Smooth muscle cell (in vitro differentiated cells): ENCODE measurements at regions not wholly inside any gene's neighbourhood (a gene's known extent, or its start where the extent isn't known, plus 50 kb on each side); places are given as distances from the start of the nearest gene placed in this dataset.

Experiments used
- DNase-seq: peaks from one replicate; lab custom pipeline; 2025; ENCODE audit not compliant: unreplicated experiment; lab: John Stamatoyannopoulos, UW
- H2AFZ ChIP-seq: fragments of 200-600 bp; sonication (generic); 2 replicates; pipeline ENCODE4 v1.6.0; 2016; ENCODE audit warnings: antibody characterized with exemption, low read depth, mild to moderate bottlenecking
- H3F3A ChIP-seq: fragments of 200-600 bp; sonication (generic); 2 replicates; pipeline ENCODE4 v1.6.0; 2017; ENCODE audit warnings: antibody characterized with exemption, low read depth
- H3K27ac ChIP-seq: fragments of 200-600 bp; sonication (generic); 2 replicates; pipeline ENCODE4 v1.5.1; 2016; ENCODE audit warnings: low read depth, mild to moderate bottlenecking
- H3K27me3 ChIP-seq: fragments of 200-600 bp; sonication (generic); 2 replicates; pipeline ENCODE4 v1.6.1; 2016; ENCODE audit warnings: low read depth, mild to moderate bottlenecking
- H3K36me3 ChIP-seq: fragments of 200-600 bp; sonication (generic); 2 replicates; pipeline ENCODE4 v1.5.1; 2016; ENCODE audit warnings: low read depth
- H3K4me1 ChIP-seq: fragments of 200-600 bp; sonication (generic); 2 replicates; pipeline ENCODE4 v1.5.1; 2016; ENCODE audit warnings: low read depth
- H3K4me2 ChIP-seq: fragments of 200-600 bp; sonication (generic); 2 replicates; pipeline ENCODE4 v1.6.0; 2016; ENCODE audit warnings: mild to moderate bottlenecking
- H3K4me3 ChIP-seq: fragments of 200-600 bp; sonication (generic); 2 replicates; pipeline ENCODE4 v1.5.1; 2016; ENCODE audit warnings: mild to moderate bottlenecking
- H3K79me2 ChIP-seq: fragments of 200-600 bp; sonication (generic); 2 replicates; pipeline ENCODE4 v1.6.0; 2016; ENCODE audit warnings: low read depth, mild to moderate bottlenecking
- H3K9ac ChIP-seq: fragments of 200-600 bp; sonication (generic); 2 replicates; pipeline ENCODE4 v1.6.0; 2016; ENCODE audit warnings: low read depth
- H3K9me3 ChIP-seq: fragments of 200-600 bp; sonication (generic); replicated peaks from 2 replicates; pipeline ENCODE4 v1.5.1; 2016; ENCODE audit warnings: low read depth
- H4K20me1 ChIP-seq: fragments of 200-600 bp; sonication (generic); 2 replicates; pipeline ENCODE4 v1.6.0; 2016; ENCODE audit warnings: low read depth
- WGBS: methylation state at CpG from one replicate; pipeline ENCODE4 v1.1.7; 2016; ENCODE audit warnings: low lambda C conversion rate; 5-methylcytosine and 5-hydroxymethylcytosine counted together
- TF ChIP-seq, protein P1 (sequence below): fragments of 200-600 bp; sonication (generic); IDR thresholded peaks from 2 replicates; pipeline ENCODE4 v1.5.1; 2017; ENCODE audit warnings: borderline replicate concordance, mild to moderate bottlenecking, antibody characterized with exemption; ENCODE audit not compliant: insufficient read depth, poor library complexity, severe bottlenecking

DNA sequence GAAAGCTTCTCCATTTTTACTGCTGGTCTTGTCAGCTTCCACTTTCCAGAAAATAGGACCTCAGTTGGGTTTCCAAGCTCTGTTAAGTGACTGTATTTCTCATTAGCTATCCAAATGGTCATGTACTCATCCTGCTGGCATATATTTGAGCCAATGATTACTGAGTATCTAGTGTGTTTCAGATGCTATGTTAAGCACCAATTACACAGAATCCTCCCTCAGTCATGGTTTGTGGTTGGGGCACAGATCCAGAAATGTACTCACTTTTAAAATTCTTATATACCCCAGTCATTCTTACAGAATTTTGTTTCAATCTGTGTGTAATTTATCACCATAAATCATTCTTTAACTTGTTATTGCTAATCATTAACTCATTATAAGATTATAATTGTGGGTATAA, 362.3 kb upstream of the MTPN start:
- Histone ChIP-seq H3K4me3 (no peak overlapping the region), H3K79me2 (no peaks in the 10 kb centered on the region), H2AFZ (no peak overlapping the region), H3K27ac (no peak overlapping the region), H3K9ac (no peak overlapping the region), H3K4me1 (no peaks in the 10 kb centered on the region), H3K36me3 (no peaks in the 10 kb centered on the region), H3F3A (no peaks in the 10 kb centered on the region), H4K20me1 (no peaks in the 10 kb centered on the region), H3K9me3 (no peaks in the 10 kb centered on the region), H3K27me3 (no peaks in the 10 kb centered on the region), H3K4me2 (no peak overlapping the region)
- DNase-seq: no peak
- TF ChIP-seq, protein P1, sequence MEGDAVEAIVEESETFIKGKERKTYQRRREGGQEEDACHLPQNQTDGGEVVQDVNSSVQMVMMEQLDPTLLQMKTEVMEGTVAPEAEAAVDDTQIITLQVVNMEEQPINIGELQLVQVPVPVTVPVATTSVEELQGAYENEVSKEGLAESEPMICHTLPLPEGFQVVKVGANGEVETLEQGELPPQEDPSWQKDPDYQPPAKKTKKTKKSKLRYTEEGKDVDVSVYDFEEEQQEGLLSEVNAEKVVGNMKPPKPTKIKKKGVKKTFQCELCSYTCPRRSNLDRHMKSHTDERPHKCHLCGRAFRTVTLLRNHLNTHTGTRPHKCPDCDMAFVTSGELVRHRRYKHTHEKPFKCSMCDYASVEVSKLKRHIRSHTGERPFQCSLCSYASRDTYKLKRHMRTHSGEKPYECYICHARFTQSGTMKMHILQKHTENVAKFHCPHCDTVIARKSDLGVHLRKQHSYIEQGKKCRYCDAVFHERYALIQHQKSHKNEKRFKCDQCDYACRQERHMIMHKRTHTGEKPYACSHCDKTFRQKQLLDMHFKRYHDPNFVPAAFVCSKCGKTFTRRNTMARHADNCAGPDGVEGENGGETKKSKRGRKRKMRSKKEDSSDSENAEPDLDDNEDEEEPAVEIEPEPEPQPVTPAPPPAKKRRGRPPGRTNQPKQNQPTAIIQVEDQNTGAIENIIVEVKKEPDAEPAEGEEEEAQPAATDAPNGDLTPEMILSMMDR: no peak

GRCh38 chr7:136336932-136337331, 359.8 kb upstream of the MTPN start:
- H3K4me2 ChIP-seq: no peak overlapping the region
- H3K9me3 ChIP-seq: no peaks in the 10 kb centered on the region
- WGBS: 71% methylated on average over 2 of the region's 2 CpGs
- H3K4me1 ChIP-seq: no peaks in the 10 kb centered on the region
- no peak overlapping the region for H2AFZ ChIP-seq
- TF ChIP-seq, protein P1: no peak
- no peaks in the 10 kb centered on the region for H3F3A ChIP-seq
- no peaks in the 10 kb centered on the region for H4K20me1 ChIP-seq
- no peaks in the 10 kb centered on the region for H3K27me3 ChIP-seq
- no peaks in the 10 kb centered on the region for H3K36me3 ChIP-seq
- no peak overlapping the region for H3K27ac ChIP-seq
- no peak overlapping the region for H3K4me3 ChIP-seq
- no peak for DNase-seq
- no peaks in the 10 kb centered on the region for H3K79me2 ChIP-seq
- no peak overlapping the region for H3K9ac ChIP-seq

- Histone ChIP-seq H3F3A (no peaks in the 10 kb centered on the region), H3K79me2 (no peaks in the 10 kb centered on the region), H3K9ac (no peak overlapping the region), H3K4me3 (no peak overlapping the region), H3K9me3 (no peaks in the 10 kb centered on the region), H2AFZ (no peak overlapping the region), H4K20me1 (no peaks in the 10 kb centered on the region), H3K27ac (no peak overlapping the region), H3K36me3 (no peaks in the 10 kb centered on the region), H3K4me2 (no peak overlapping the region), H3K4me1 (no peaks in the 10 kb centered on the region), H3K27me3 (no peaks in the 10 kb centered on the region)
- TF ChIP-seq, protein P1: no peak
- no peak for DNase-seq
- 97% methylated on average over 2 of the region's 2 CpGs for WGBS
Observed at GRCh38 chr7:136333636-136334035, 356.5 kb upstream of the MTPN start.

DNA sequence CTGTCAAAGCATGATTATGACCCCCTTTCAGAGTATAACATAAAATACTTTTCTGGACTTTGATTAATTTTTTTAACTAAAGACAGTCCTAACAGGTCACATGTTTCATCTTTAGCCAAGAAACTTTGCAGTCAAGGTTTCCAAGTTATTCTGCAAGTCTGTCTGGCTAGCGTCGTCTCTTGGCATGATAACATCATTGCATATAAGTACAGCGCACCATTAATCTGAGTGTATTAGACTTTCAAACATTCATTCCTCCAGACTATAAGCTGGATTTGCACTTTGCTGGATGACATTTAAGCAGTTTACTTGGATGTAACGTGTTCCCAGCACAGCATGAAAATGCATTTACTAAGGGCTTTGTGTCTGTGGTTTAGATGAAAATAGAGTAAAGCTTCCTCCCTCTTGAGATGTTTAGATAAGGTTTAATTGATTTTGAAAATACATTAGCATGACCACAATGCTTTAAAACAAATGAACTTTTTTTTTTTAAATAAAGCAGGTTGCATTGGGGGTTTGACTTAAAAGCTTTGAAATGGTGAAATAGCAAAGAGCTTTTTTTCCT, 349.0 kb upstream of the MTPN start:
- Histone ChIP-seq H3K27ac (no peak overlapping the region), H3K4me1 (no peaks in the 10 kb centered on the region), H3K9ac (no peak overlapping the region), H3K79me2 (no peaks in the 10 kb centered on the region), H3F3A (no peaks in the 10 kb centered on the region), H3K4me3 (no peak overlapping the region), H4K20me1 (no peaks in the 10 kb centered on the region), H3K9me3 (no peaks in the 10 kb centered on the region), H2AFZ (no peak overlapping the region), H3K36me3 (no peaks in the 10 kb centered on the region), H3K4me2 (no peak overlapping the region), H3K27me3 (no peaks in the 10 kb centered on the region)
- DNase-seq: no peak
- WGBS: 40% methylated on average over 4 of the region's 4 CpGs
- TF ChIP-seq, protein P1: no peak
